ENCODE measurements at regions not wholly inside any gene's neighbourhood (a gene's known extent, or its start where the extent isn't known, plus 50 kb on each side); places are given as distances from the start of the nearest gene placed in this dataset.

GRCh38 chr2:123077101-123077500 lies 948.0 kb upstream of the CNTNAP5 start:
- TF ChIP-seq POLR2A (IDR thresholded peaks at IDR 0.05; ENCODE audit: low read length) (no peak), GATA1 (IDR thresholded peaks at IDR 0.05; ENCODE audit: low read depth, low read length) (no peak)
